SH-SY5Y (cell line): ENCODE measurements at regions not wholly inside any gene's neighbourhood (a gene's known extent, or its start where the extent isn't known, plus 50 kb on each side); places are given as distances from the start of the nearest gene placed in this dataset.

ENCODE experiments used
- GATA2 ChIP-seq: IDR thresholded peaks from 2 replicates; pipeline ENCODE4 v1.6.1; 2011; ENCODE audit warnings: mild to moderate bottlenecking, low read depth, low read length
- GATA3 ChIP-seq: IDR thresholded peaks from 2 replicates; pipeline ENCODE4 v1.6.1; 2011; ENCODE audit warnings: low read depth, mild to moderate bottlenecking, low read length, moderate library complexity

GRCh38 chr6:128713461-128713860, 169.5 kb upstream of the LAMA2 start:
- TF ChIP-seq GATA3 (no peak), GATA2 (no peak)

- no peak for TF ChIP-seq GATA2
- no peak for TF ChIP-seq GATA3
Measured at GRCh38 chr6:128712898-128713297, 170.0 kb upstream of the LAMA2 start.

- TF ChIP-seq GATA2 (no peak), GATA3 (no peak)
Measured at GRCh38 chr6:128711149-128711548, 171.8 kb upstream of the LAMA2 start.

- TF ChIP-seq GATA3 (no peak), GATA2 (no peak)
Measured at GRCh38 chr6:128710315-128710714, 172.6 kb upstream of the LAMA2 start.

GRCh38 chr6:128704601-128705000, 178.3 kb upstream of the LAMA2 start:
- TF ChIP-seq GATA2 = no peak

GRCh38 chr6:128696691-128697689, 176.6 kb upstream of the PTPRK start:
- TF ChIP-seq GATA2 (no peak), GATA3 (no peak)

GRCh38 chr6:128694303-128695009, 174.1 kb upstream of the PTPRK start:
- TF ChIP-seq GATA3 = no peak
- TF ChIP-seq GATA2 = no peak

GRCh38 chr6:128690063-128690462, 169.7 kb upstream of the PTPRK start:
- TF ChIP-seq GATA3 (no peak), GATA2 (no peak)

- no peak for TF ChIP-seq GATA3
- TF ChIP-seq GATA2 = no peak
Measured at GRCh38 chr6:128686084-128686483, 165.7 kb upstream of the PTPRK start.

GRCh38 chr6:128676456-128676855, 156.1 kb upstream of the PTPRK start:
- TF ChIP-seq GATA3 = no peak
- no peak for TF ChIP-seq GATA2

GRCh38 chr6:128672023-128672422, 151.6 kb upstream of the PTPRK start:
- TF ChIP-seq GATA2 = peak; percentile 29; the same call in 1 of the 2 replicates
- TF ChIP-seq GATA3 = peak; percentile 78

GRCh38 chr6:128667339-128667858, 147.0 kb upstream of the PTPRK start:
- TF ChIP-seq GATA3 (no peak), GATA2 (no peak)

GRCh38 chr6:128666405-128666804, 146.0 kb upstream of the PTPRK start:
- TF ChIP-seq GATA2 (no peak), GATA3 (no peak)

- TF ChIP-seq GATA3 (no peak), GATA2 (no peak)
Measured at GRCh38 chr6:128663238-128663637, 142.8 kb upstream of the PTPRK start.
